ENCODE measurements at regions not wholly inside any gene's neighbourhood (a gene's known extent, or its start where the extent isn't known, plus 50 kb on each side); places are given as distances from the start of the nearest gene placed in this dataset.

- in situ Hi-C loops (cut with MboI; ENCODE audit: low sequenced_read_pairs in 4 of 4), result loop anchor here (5.0 to 10.0 kb wide), 3 partner anchors 125 to 130 kb away; no protein-coding TSS in a partner anchor
- no peak for ATAC-seq
- H3K9me3 ChIP-seq, result no peaks in the 10 kb centered on the region
- TF ChIP-seq POLR2A (IDR thresholded peaks at IDR 0.05) (no peak), CTCF (IDR thresholded peaks at IDR 0.05 in 4 of 5, conservative IDR thresholded peaks at IDR 0.05 in 1 of 5) (no peak)
- H3K27ac ChIP-seq, result no peak overlapping the region
- intact Hi-C loops (cut with DNase I; ENCODE audit: low total_unique reads), result loop anchor here (10.0 kb wide), 1 partner anchor 963 kb away; the partner anchor contains the start of gene MOCS1
- DNase-seq, result no peak
- H3K4me1 ChIP-seq, result peaks cover 20 to 36% of the 10 kb centered on the region in 2 donors
- H3K36me3 ChIP-seq, result no peaks in the 10 kb centered on the region
- no peaks in the 10 kb centered on the region for H3K27me3 ChIP-seq
- no peak overlapping the region for H3K4me3 ChIP-seq
Observed at GRCh38 chr6:40897390-40898003, 141.5 kb downstream of the UNC5CL start.

GRCh38 chr6:40896696-40897095 lies 142.3 kb downstream of the UNC5CL start:
- Histone ChIP-seq H3K27ac (no peak overlapping the region), H3K36me3 (no peaks in the 10 kb centered on the region), H3K9me3 (no peaks in the 10 kb centered on the region), H3K4me3 (no peak overlapping the region), H3K27me3 (no peaks in the 10 kb centered on the region), H3K4me1 (peaks cover 16 to 28% of the 10 kb centered on the region in 2 donors)
- in situ Hi-C loops (cut with MboI; ENCODE audit: low sequenced_read_pairs in 4 of 4), result loop anchor here (5.0 to 10.0 kb wide), 3 partner anchors 126 to 131 kb away; no protein-coding TSS in a partner anchor
- TF ChIP-seq POLR2A (IDR thresholded peaks at IDR 0.05) (no peak), CTCF (IDR thresholded peaks at IDR 0.05 in 4 of 5, conservative IDR thresholded peaks at IDR 0.05 in 1 of 5) (no peak)
- DNase-seq (no peak), ATAC-seq (no peak)
- intact Hi-C loops (cut with DNase I; ENCODE audit: low total_unique reads), result loop anchor here (10.0 kb wide), 1 partner anchor 962 kb away; the partner anchor contains the start of gene MOCS1

GRCh38 chr6:40894962-40895799 lies 143.8 kb downstream of the UNC5CL start:
- Histone ChIP-seq H3K36me3 (no peaks in the 10 kb centered on the region), H3K27ac (no peak overlapping the region), H3K4me3 (no peak overlapping the region), H3K9me3 (no peaks in the 10 kb centered on the region), H3K4me1 (peaks cover 2 to 13% of the 10 kb centered on the region in 2 donors), H3K27me3 (no peaks in the 10 kb centered on the region)
- DNase-seq (peak; percentile 27 to 51), ATAC-seq (peak; percentile 79 to 88)
- intact Hi-C loops (cut with DNase I; ENCODE audit: low total_unique reads), result loop anchor here (1.0 to 10.0 kb wide), 3 partner anchors 17 to 960 kb away; partner anchors contain the start of gene MOCS1
- in situ Hi-C loops (cut with MboI; ENCODE audit: low sequenced_read_pairs in 4 of 4), result loop anchor here (5.0 to 10.0 kb wide), 3 partner anchors 127 to 132 kb away; no protein-coding TSS in a partner anchor
- TF ChIP-seq POLR2A (IDR thresholded peaks at IDR 0.05) (no peak), CTCF (IDR thresholded peaks at IDR 0.05 in 4 of 5, conservative IDR thresholded peaks at IDR 0.05 in 1 of 5) (peak; percentile 31 to 73 (median 67))

- no peaks in the 10 kb centered on the region for H3K27me3 ChIP-seq
- no peak overlapping the region for H3K27ac ChIP-seq
- in situ Hi-C loops (cut with MboI; ENCODE audit: low sequenced_read_pairs in 4 of 4) (loop anchor here in 2 of 4 donors (10.0 kb wide), 1 partner anchor 132 kb away; no protein-coding TSS in a partner anchor), intact Hi-C loops (cut with DNase I; ENCODE audit: low total_unique reads) (loop anchor here (10.0 kb wide), 1 partner anchor 958 kb away; the partner anchor contains the start of gene MOCS1)
- TF ChIP-seq CTCF (IDR thresholded peaks at IDR 0.05 in 4 of 5, conservative IDR thresholded peaks at IDR 0.05 in 1 of 5), result no peak
- TF ChIP-seq POLR2A (IDR thresholded peaks at IDR 0.05), result no peak
- H3K9me3 ChIP-seq, result no peaks in the 10 kb centered on the region
- no peak for DNase-seq
- H3K36me3 ChIP-seq, result no peaks in the 10 kb centered on the region
- no peak for ATAC-seq
- H3K4me3 ChIP-seq, result no peak overlapping the region
- H3K4me1 ChIP-seq, result peaks cover 10 to 23% of the 10 kb centered on the region in 2 donors
Observed at GRCh38 chr6:40893021-40893420, 146.0 kb downstream of the UNC5CL start.
